ENCODE measurements at regions not wholly inside any gene's neighbourhood (a gene's known extent, or its start where the extent isn't known, plus 50 kb on each side); places are given as distances from the start of the nearest gene placed in this dataset.

DNA sequence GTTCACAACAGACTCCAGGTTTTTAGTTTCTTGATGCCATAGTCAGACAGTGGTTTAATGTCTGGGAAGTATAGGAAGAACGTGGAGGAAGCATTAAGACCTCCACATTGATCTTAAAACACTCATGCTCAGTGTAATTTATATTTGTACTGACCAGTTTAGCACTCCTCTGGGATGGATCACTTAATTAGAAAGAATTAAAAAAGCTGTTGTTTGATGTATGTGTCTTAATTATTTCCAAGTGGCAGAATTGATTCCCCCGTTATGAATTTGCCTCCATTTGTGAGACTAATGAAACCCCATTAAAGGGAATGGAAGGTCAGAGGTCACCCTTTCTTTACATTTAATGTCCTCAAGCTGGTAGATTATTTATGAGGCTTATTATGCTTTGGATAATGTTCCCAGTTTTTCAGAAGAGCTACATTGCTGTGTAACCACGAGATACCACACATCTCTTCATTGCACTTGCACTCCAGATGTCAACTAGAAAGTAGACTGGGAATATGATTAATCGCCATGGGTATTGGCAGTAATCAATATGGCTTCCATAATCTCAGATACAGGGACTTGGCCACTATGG, 270.0 kb upstream of the JAG1 start:
- TF ChIP-seq, protein P1, sequence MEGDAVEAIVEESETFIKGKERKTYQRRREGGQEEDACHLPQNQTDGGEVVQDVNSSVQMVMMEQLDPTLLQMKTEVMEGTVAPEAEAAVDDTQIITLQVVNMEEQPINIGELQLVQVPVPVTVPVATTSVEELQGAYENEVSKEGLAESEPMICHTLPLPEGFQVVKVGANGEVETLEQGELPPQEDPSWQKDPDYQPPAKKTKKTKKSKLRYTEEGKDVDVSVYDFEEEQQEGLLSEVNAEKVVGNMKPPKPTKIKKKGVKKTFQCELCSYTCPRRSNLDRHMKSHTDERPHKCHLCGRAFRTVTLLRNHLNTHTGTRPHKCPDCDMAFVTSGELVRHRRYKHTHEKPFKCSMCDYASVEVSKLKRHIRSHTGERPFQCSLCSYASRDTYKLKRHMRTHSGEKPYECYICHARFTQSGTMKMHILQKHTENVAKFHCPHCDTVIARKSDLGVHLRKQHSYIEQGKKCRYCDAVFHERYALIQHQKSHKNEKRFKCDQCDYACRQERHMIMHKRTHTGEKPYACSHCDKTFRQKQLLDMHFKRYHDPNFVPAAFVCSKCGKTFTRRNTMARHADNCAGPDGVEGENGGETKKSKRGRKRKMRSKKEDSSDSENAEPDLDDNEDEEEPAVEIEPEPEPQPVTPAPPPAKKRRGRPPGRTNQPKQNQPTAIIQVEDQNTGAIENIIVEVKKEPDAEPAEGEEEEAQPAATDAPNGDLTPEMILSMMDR (IDR thresholded peaks at IDR 0.05): no peak
- DNase-seq (no peak), ATAC-seq (no peak)
- no peaks in the 10 kb centered on the region for H3K4me1 ChIP-seq (ENCODE audit: low read depth)
- no peaks in the 10 kb centered on the region for H3K9me3 ChIP-seq
- intact Hi-C loops (cut with DNase I, micrococcal nuclease): no loop called here
- no peaks in the 10 kb centered on the region for H3K36me3 ChIP-seq (ENCODE audit: low read depth)
- H3K4me3 ChIP-seq: no peak overlapping the region

DNA sequence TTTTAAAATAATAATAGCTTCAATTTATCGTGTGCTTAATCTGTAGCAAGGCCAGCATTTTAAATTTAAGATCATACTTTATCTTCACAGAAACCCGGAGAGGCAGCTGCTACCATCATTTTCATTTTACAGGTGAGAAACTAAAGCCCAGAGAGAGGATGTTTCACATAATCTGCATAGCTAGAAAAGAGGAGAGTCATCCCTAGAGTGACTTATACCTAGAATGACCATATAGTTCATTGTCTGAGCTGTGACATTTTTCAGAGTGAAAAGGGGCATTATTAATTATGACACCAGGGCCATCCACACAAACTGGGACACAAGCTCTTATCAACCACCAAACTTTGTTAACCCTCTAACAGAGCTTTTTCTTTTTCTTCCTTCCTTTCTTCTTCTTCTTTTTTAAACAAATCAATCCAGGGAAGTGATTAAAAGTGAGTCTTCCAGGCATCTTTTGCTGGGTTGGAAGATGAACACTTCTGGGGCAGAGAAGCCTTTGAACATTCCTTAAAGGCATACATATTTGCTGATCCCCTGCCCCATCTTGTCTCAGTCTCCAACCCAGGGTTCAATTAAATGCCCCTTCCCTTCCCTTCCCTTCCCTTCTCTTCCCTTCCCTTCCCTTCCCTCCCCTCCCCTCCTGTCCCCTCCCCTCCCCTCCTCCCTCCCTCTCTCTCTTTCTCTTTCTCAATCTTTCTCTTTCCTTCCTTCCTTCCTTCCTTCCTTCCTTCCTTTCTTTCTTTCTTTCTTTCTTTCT, 272.5 kb upstream of the JAG1 start:
- Histone ChIP-seq H3K36me3 (ENCODE audit: low read depth) (no peaks in the 10 kb centered on the region), H3K4me3 (no peak overlapping the region), H3K9me3 (no peaks in the 10 kb centered on the region), H3K4me1 (ENCODE audit: low read depth) (no peaks in the 10 kb centered on the region)
- ATAC-seq (no peak), DNase-seq (no peak)
- intact Hi-C loops (cut with DNase I, micrococcal nuclease): no loop called here
- TF ChIP-seq, protein P1 (IDR thresholded peaks at IDR 0.05): no peak

DNA sequence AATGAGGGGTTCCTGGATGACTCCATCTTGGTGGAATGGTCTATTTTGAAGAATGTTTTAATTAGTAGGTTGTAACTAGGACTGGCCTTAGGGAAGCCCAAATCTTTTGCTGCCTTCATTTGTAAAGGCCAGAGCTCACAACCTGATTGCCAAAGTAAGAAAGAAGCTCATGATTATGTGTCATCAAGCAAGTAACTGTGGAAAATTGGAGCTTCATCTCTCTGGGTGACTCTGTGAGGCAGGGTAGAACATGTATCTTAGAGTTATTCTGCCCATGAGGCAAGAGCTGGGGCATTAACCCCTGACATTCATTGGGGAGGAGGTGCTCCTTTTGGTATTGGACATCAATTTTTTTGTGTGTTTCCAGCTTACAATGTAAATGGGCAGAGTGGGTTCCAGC, 273.9 kb upstream of the JAG1 start:
- Histone ChIP-seq H3K4me3 (no peak overlapping the region), H3K4me1 (ENCODE audit: low read depth) (no peaks in the 10 kb centered on the region), H3K36me3 (ENCODE audit: low read depth) (no peaks in the 10 kb centered on the region), H3K9me3 (no peaks in the 10 kb centered on the region)
- intact Hi-C loops (cut with DNase I, micrococcal nuclease): no loop called here
- TF ChIP-seq, protein P1 (IDR thresholded peaks at IDR 0.05): no peak
- no peak for ATAC-seq
- DNase-seq: no peak

DNA sequence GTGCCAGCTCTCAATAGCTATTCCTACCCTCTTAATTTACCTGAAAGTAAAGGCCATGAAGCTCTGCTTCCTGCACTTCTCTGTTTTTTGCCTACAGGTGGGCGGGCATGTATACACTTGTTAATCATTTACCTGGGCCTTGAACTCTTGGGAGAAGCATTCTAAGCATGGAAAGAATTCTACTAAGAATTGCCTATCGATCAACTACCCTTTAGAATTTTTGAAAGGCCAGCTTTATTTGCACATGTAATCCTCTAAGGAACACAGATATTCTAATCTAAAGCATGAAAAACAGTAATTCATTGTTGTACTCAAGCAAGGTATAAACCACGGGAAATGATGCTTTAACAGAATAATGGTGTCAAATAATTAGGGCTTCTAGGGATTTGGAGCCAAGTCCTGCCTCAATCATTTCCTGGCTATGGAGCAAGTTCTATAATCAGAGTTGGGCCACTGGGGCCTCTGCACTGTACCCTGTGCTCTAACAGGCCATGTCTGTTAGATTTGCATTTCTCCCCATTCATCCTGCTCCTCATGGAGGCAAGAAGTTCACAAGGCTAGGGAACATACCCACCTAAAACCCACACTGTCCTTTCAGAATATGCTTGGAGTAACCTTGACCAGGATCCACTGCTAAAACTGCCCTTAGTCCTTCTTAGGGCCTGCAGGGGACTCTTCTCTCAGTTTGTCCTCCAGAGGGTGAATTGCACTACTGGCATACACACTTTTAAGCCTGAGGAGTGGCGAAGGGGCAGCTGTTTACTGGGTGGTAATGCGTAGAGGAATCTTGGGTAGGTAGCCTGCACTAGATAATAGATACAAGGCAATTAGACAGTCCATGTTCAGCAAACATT, 276.4 kb upstream of the JAG1 start:
- DNase-seq (peak in 1 of 3 donors; percentile 19), ATAC-seq (no peak)
- Histone ChIP-seq H3K4me1 (ENCODE audit: low read depth) (no peaks in the 10 kb centered on the region), H3K36me3 (ENCODE audit: low read depth) (no peaks in the 10 kb centered on the region), H3K9me3 (no peaks in the 10 kb centered on the region), H3K4me3 (no peak overlapping the region)
- TF ChIP-seq, protein P1 (IDR thresholded peaks at IDR 0.05): no peak
- intact Hi-C loops (cut with DNase I, micrococcal nuclease): no loop called here

DNA sequence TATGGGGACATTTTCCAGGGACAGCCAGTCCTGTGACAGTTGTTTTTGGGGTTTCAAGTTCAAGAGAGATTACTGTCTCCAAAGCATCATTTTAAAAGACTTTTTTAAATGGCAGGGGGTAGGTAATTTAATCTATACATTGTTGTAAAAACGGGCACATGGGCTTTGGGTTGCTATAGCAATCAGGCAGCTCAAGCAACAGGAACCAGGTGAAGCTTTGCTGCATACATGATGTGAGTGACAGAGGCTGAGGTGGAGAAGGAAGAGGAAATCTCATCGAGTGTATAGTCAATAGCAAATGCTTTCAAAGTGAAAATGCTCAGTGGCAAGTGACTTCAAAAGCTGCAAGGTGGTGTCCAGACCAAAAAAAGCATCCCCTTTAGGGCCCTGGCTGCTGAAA, 277.4 kb upstream of the JAG1 start:
- DNase-seq (no peak), ATAC-seq (no peak)
- H3K36me3 ChIP-seq (ENCODE audit: low read depth): no peaks in the 10 kb centered on the region
- TF ChIP-seq, protein P1 (IDR thresholded peaks at IDR 0.05): no peak
- no peaks in the 10 kb centered on the region for H3K4me1 ChIP-seq (ENCODE audit: low read depth)
- intact Hi-C loops (cut with DNase I, micrococcal nuclease): no loop called here
- no peaks in the 10 kb centered on the region for H3K9me3 ChIP-seq
- H3K4me3 ChIP-seq: no peak overlapping the region

Data from mucosa of descending colon (tissue), 3 donors.